Left forelimb (tissue), 1 donor: ENCODE measurements at regions not wholly inside any gene's neighbourhood (a gene's known extent, or its start where the extent isn't known, plus 50 kb on each side); places are given as distances from the start of the nearest gene placed in this dataset.

Experiments
- DNase-seq: peaks from one replicate; pipeline ENCODE4 v3.0.0-alpha.2; 2018; ENCODE audit warnings: low spot score

GRCh38 chr6:141164042-141164743, 968.5 kb upstream of the GJE1 start:
- DNase-seq, result no peak

DNA sequence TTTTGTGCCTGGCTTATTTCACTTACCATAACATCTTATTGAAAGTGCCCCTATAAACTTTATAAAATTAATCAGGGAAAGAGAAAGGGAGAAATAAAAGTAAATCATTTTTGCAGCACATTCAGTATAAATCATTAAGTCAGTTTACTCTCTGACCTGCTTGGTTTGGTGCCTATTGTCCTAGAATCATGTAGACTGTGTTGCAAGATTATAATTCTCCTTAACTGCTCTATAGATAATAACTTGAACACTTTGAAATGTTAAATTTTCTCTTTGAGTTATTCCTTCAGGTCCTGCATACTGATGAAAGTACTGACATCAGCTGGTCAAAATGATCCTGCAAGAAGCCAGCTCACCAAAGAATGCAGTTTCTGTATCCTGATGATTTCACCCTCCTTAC, 969.6 kb upstream of the GJE1 start:
- DNase-seq, result no peak

DNA sequence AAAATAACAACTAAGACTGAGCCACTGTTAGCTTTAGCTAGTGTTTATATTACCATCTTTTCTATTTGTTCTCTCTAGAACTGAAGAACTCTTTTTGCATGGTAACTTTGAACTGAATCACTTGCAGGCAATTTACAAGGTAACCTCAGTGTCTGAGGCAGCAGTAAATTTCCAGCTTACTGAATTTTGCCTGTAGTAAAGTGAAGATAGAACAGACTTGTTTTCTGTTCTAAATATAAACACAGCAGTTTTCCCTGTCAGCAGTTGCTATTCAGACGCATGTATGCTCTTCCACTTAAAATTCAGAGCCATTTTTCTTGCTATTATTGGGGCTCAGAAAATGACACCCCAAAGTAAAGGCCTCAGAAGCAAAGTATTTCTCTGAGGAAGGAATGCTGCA, 974.0 kb upstream of the GJE1 start:
- DNase-seq, result no peak

GRCh38 chr6:141153563-141153962, 979.2 kb upstream of the GJE1 start:
- DNase-seq, result no peak

DNA sequence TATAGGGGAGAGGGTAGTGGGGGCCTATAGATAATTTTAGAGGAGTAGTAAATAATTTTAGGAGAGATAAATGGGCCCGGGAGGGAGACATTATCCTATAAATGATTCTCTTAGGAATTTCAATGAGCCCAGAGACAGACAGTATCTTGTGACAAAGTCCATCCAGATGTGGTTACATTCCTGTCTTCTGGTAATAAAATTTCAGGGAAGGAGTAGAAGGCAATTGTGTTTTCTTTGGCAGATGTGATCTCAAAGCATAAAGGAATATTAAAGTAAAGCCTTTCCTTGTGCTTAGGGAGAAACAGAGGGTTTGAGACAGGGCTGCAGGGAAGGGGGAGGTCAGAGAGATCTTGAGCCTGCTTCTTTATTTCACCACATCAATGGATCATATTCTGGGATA, 979.8 kb upstream of the GJE1 start:
- DNase-seq, result no peak

GRCh38 chr6:141151710-141152417, 980.9 kb upstream of the GJE1 start:
- no peak for DNase-seq

- no peak for DNase-seq
These were observed 990.9 kb upstream of the GJE1 start for GRCh38 chr6:141141870-141142269.

- DNase-seq, result no peak
These were observed 991.8 kb upstream of the GJE1 start for GRCh38 chr6:141140905-141141304.

- DNase-seq, result no peak
These were observed 993.3 kb upstream of the GJE1 start for GRCh38 chr6:141139461-141139860.

GRCh38 chr6:141134723-141135122, 998.0 kb upstream of the GJE1 start:
- DNase-seq, result no peak

DNA sequence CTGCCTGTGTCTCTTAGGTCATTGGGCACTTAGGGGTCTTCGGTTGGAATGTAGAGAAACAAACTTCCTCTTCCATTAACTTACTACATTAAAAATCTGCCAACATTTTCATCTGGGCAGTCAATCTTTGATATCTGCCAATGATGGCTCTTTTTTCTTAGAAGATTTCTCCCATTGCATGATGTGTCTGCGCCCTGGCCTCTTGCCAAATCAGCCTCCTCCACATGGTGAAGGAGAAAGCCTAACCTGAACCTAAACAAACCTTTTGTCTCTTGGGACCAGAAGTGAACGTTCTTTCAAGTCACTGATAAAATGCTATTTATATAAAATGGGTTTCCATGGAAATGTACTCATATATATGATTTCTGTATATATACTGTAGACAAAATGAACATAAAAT, 998.9 kb upstream of the GJE1 start:
- DNase-seq, result no peak

DNA sequence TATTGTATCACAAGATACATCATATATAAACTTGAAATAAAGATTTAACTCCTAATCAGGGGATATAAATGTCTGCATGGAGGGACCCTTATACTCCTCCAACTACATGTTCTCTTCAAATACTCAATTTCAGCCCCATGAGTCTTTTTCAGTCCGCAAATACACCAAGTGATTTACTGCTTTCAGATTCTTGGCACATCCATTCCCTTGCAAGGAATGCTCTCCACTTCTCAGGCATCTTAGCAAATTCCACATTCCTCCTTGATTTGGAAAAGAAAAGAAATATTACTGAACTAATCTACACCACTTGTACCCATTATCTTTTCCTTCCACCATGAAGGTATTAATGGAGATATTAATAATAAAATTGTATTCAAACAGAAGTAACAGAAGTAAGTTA, 999.4 kb upstream of the GJE1 start:
- no peak for DNase-seq

DNA sequence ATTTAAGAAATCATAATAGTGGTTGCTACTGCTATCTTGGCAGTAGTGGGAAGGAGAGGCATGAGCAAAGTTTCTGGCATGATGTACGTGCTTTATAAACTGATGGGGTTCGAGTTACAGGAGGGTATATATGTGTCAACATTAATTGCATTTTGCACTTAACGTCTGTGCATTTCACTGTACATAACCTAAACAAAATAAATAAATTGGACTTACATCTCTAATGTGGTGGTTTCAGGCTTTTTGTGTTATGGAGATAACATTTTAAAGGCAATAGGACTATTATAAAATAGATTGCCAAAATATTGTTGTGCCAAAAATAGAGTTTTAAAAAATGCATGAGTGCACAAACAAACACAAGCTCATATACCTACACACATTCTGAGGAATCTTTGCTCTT, 1001.1 kb upstream of the GJE1 start:
- DNase-seq, result no peak

GRCh38 chr6:141123497-141123896, 1009.2 kb upstream of the GJE1 start:
- no peak for DNase-seq

DNA sequence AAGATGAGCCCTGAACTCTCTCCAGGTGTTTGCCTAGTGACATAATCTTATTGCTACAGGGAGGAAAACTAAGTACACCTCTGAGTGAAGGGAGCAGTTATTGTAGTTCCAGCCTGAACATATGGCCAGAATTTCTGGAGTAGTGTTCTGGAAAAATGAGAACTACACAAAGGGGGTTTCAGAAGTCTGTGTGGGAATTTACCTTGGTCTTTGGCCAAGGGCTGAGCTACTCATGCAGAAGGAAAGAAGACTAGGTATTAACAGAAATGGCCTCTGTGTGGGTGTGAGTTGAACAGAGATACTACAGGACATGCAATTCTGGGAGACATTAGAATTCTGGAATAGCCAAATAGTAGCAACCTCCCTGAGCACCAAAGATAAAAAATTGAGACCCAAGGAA, 1009.7 kb upstream of the GJE1 start:
- no peak for DNase-seq

DNA sequence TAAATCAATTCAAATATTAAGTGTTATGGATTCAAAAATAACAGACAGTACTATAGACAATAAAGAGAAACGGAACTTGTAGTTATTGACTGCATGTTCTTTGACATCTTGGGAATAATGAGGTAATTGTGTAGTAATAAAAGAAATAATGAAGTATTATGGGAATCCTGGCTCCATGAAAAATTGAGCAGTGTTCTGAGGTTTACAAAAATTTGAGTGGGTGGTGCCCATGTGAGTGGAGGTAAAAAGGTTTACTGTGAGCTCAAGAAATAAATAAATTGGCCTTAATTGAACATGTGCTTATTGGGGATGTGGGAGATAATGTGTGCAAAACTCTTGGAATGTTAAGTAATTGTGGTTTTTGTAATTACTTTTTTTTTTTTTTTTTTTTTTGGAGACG, 1013.7 kb upstream of the GJE1 start:
- no peak for DNase-seq

DNA sequence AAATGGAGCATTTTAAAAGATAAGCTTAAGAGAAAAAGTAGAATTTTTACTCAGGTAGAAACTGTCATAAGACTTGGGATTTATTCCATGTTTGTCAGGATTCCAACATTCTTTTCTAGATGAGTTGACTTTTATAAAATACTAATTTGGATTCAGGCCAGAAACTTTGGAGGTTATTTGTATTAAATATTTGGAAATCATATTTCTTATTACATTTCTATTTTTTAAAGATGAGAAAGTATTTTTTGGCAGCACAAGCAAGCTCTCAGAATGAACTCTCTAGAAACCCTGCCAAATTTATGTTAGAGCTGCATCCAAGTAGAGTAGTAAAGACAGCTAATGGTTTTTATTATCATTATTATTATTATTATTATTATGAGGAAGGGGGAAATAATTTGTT, 1014.9 kb upstream of the GJE1 start:
- no peak for DNase-seq

- DNase-seq, result no peak
These were observed 1022.2 kb upstream of the GJE1 start for GRCh38 chr6:141110481-141110880.

- no peak for DNase-seq
These were observed 1025.0 kb upstream of the GJE1 start for GRCh38 chr6:141107591-141108160.

DNA sequence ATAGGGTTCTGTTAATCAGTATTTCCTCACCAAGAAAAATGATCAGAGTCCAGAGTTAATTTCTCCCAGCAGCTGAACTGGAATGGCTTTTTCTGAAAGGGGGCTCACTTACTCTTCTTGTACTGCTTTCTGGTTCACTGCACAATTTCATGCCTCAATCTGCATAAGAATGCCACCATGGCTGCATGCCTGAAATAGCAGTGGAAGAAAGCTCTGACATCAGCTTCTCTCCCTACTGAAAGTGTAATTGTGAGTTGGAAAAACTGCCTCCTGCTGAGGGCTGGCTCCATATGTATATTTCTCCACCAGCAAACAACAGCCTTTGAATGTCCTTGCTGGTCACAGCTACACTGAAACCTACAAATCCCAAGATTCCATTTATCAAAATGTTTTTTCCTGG, 1027.2 kb upstream of the GJE1 start:
- no peak for DNase-seq

DNA sequence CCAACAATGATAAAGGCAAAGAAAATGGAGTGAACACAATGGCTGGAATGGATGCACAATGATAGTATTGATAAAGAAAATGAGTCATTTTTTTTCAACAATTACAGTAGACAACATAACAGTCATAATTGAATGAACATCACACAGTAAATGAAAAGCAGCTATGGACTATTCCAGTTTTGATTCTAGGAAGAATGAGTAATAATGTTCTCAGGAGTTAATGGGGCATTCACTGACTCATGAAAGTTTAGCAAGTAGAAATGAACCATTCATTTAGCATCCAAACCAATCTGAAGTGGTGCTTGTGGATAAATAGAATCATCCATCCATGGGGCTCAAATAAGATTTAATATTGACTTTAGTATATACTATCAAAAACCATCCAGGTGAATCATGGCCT, 1029.5 kb upstream of the GJE1 start:
- no peak for DNase-seq

DNA sequence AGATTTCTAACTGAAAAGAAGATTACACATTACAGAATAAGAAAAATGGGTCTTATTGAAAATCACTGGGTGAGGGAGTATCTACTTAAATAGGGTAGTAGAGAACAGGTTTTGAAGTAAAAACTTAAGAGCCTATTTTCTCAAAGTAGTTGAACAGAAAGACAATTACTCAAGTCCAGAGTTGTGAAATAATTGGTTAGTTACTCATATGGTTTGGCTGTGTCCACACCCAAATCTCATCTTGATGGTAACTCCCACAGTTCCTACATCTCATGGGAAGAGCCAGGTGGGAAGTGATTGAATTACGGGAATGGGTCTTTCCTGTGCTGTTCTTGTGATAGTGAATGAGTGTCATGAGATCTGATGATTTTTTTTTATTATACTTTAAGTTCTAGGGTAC, 1035.3 kb upstream of the GJE1 start:
- DNase-seq, result no peak

GRCh38 chr6:141095308-141095707, 1037.4 kb upstream of the GJE1 start:
- DNase-seq, result no peak

GRCh38 chr6:141088171-141088570, 1044.6 kb upstream of the GJE1 start:
- DNase-seq, result no peak
